ENCODE measurements at regions not wholly inside any gene's neighbourhood (a gene's known extent, or its start where the extent isn't known, plus 50 kb on each side); places are given as distances from the start of the nearest gene placed in this dataset.

GRCh38 chr18:76102626-76103025 lies 392.4 kb downstream of the ZNF516 start:
- no peak overlapping the region for H3K4me3 Mint-ChIP-seq
- TF ChIP-seq EZH2phosphoT487 (IDR thresholded peaks at IDR 0.05) (no peak), EZH2 (IDR thresholded peaks at IDR 0.05) (no peak)
- TF ChIP-seq, protein P1, sequence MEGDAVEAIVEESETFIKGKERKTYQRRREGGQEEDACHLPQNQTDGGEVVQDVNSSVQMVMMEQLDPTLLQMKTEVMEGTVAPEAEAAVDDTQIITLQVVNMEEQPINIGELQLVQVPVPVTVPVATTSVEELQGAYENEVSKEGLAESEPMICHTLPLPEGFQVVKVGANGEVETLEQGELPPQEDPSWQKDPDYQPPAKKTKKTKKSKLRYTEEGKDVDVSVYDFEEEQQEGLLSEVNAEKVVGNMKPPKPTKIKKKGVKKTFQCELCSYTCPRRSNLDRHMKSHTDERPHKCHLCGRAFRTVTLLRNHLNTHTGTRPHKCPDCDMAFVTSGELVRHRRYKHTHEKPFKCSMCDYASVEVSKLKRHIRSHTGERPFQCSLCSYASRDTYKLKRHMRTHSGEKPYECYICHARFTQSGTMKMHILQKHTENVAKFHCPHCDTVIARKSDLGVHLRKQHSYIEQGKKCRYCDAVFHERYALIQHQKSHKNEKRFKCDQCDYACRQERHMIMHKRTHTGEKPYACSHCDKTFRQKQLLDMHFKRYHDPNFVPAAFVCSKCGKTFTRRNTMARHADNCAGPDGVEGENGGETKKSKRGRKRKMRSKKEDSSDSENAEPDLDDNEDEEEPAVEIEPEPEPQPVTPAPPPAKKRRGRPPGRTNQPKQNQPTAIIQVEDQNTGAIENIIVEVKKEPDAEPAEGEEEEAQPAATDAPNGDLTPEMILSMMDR (IDR thresholded peaks at IDR 0.05): no peak

GRCh38 chr18:76102156-76102555 lies 392.9 kb downstream of the ZNF516 start:
- no peaks in the 10 kb centered on the region for H3K36me3 Mint-ChIP-seq
- no peaks in the 10 kb centered on the region for H3K9me3 ChIP-seq (ENCODE audit: low read depth)
- H3K9me3 Mint-ChIP-seq: peaks cover 21% of the 10 kb centered on the region
- no peak overlapping the region for H3K27ac ChIP-seq
- no peaks in the 10 kb centered on the region for H3K4me1 ChIP-seq
- no peaks in the 10 kb centered on the region for H3F3A ChIP-seq (ENCODE audit: low read depth)
- peaks cover 15% of the 10 kb centered on the region for H3K4me1 Mint-ChIP-seq
- TF ChIP-seq, protein P1 (IDR thresholded peaks at IDR 0.05): no peak
- no peak for TF ChIP-seq EZH2 (IDR thresholded peaks at IDR 0.05)
- TF ChIP-seq EZH2phosphoT487 (IDR thresholded peaks at IDR 0.05): no peak
- no peak overlapping the region for H3K4me3 ChIP-seq
- no peak overlapping the region for H3K4me2 ChIP-seq
- DNase-seq (ENCODE audit: low spot score): no peak
- H3K27me3 ChIP-seq: no peaks in the 10 kb centered on the region
- no peaks in the 10 kb centered on the region for H3K79me2 ChIP-seq (ENCODE audit: low read depth)
- H3K4me3 Mint-ChIP-seq: no peak overlapping the region
- H4K20me1 ChIP-seq (ENCODE audit: low read depth): no peaks in the 10 kb centered on the region
- H3K27me3 Mint-ChIP-seq (ENCODE audit: insufficient read depth, low read depth): peaks cover 2% of the 10 kb centered on the region
- no peak overlapping the region for H3K9ac ChIP-seq
- H2AFZ ChIP-seq (replicated peaks): no peak overlapping the region
- H3K27ac Mint-ChIP-seq: no peak overlapping the region
- no peaks in the 10 kb centered on the region for H3K36me3 ChIP-seq

More at GRCh38 chr18:76102626-76103025, 392.4 kb downstream of the ZNF516 start:
- Histone ChIP-seq H4K20me1 (ENCODE audit: low read depth) (no peaks in the 10 kb centered on the region), H3F3A (ENCODE audit: low read depth) (no peaks in the 10 kb centered on the region), H3K36me3 (no peaks in the 10 kb centered on the region), H2AFZ (replicated peaks) (no peak overlapping the region), H3K27ac (no peak overlapping the region), H3K9ac (no peak overlapping the region), H3K4me3 (no peak overlapping the region), H3K27me3 (no peaks in the 10 kb centered on the region), H3K9me3 (ENCODE audit: low read depth) (no peaks in the 10 kb centered on the region), H3K79me2 (ENCODE audit: low read depth) (no peaks in the 10 kb centered on the region), H3K4me1 (no peaks in the 10 kb centered on the region), H3K4me2 (no peak overlapping the region)
- no peaks in the 10 kb centered on the region for H3K36me3 Mint-ChIP-seq
- H3K27ac Mint-ChIP-seq: no peak overlapping the region
- peaks cover 25% of the 10 kb centered on the region for H3K9me3 Mint-ChIP-seq
- H3K27me3 Mint-ChIP-seq (ENCODE audit: insufficient read depth, low read depth): peaks cover 2% of the 10 kb centered on the region
- H3K4me1 Mint-ChIP-seq: peaks cover 15% of the 10 kb centered on the region
- no peak for DNase-seq (ENCODE audit: low spot score)

GRCh38 chr18:76099931-76100457 lies 395.0 kb downstream of the ZNF516 start:
- peaks cover 17% of the 10 kb centered on the region for H3K9me3 Mint-ChIP-seq
- H3K9ac ChIP-seq: no peak overlapping the region
- TF ChIP-seq EZH2phosphoT487 (IDR thresholded peaks at IDR 0.05): no peak
- TF ChIP-seq, protein P1 (IDR thresholded peaks at IDR 0.05): no peak
- TF ChIP-seq EZH2 (IDR thresholded peaks at IDR 0.05): no peak
- no peaks in the 10 kb centered on the region for H3F3A ChIP-seq (ENCODE audit: low read depth)
- H3K36me3 Mint-ChIP-seq: no peaks in the 10 kb centered on the region
- peak overlapping the region; percentile 23 for H3K27ac Mint-ChIP-seq
- H2AFZ ChIP-seq (replicated peaks): peak overlapping the region; percentile 42
- H3K4me1 Mint-ChIP-seq: peaks cover 15% of the 10 kb centered on the region
- peaks cover 2% of the 10 kb centered on the region for H3K27me3 Mint-ChIP-seq (ENCODE audit: insufficient read depth, low read depth)
- no peak overlapping the region for H3K4me3 Mint-ChIP-seq
- DNase-seq (ENCODE audit: low spot score): peak; percentile 15
- no peaks in the 10 kb centered on the region for H3K79me2 ChIP-seq (ENCODE audit: low read depth)
- H3K4me2 ChIP-seq: no peak overlapping the region
- H3K27me3 ChIP-seq: no peaks in the 10 kb centered on the region
- no peaks in the 10 kb centered on the region for H3K36me3 ChIP-seq
- no peak overlapping the region for H3K4me3 ChIP-seq
- H4K20me1 ChIP-seq (ENCODE audit: low read depth): no peaks in the 10 kb centered on the region
- H3K9me3 ChIP-seq (ENCODE audit: low read depth): peaks cover 6% of the 10 kb centered on the region
- H3K27ac ChIP-seq: no peak overlapping the region
- H3K4me1 ChIP-seq: no peaks in the 10 kb centered on the region
